ENCODE measurements at regions not wholly inside any gene's neighbourhood (a gene's known extent, or its start where the extent isn't known, plus 50 kb on each side); places are given as distances from the start of the nearest gene placed in this dataset.

GRCh38 chr6:163844357-163844756, 429.8 kb downstream of the QKI start:
- H4K20me1 ChIP-seq (ENCODE audit: insufficient read depth) = no peaks in the 10 kb centered on the region
- no peak overlapping the region for H3K9ac ChIP-seq
- H3K4me1 ChIP-seq (ENCODE audit: low read depth, poor library complexity, severe bottlenecking) = no peaks in the 10 kb centered on the region
- H3K79me2 ChIP-seq (ENCODE audit: insufficient read depth, low read depth) = no peaks in the 10 kb centered on the region
- H3K4me3 ChIP-seq (IDR thresholded peaks at IDR 0.05; ENCODE audit: insufficient read depth, low read depth, low read length) = no peak overlapping the region
- no peaks in the 10 kb centered on the region for H3K27me3 ChIP-seq (ENCODE audit: insufficient read depth, low read depth)
- H3K27ac ChIP-seq = no peak overlapping the region
- H3K4me2 ChIP-seq = no peak overlapping the region
- TF ChIP-seq CTCF (conservative IDR thresholded peaks at IDR 0.05; ENCODE audit: low read depth, low read length) = no peak
- no peaks in the 10 kb centered on the region for H3K36me3 ChIP-seq (ENCODE audit: insufficient read depth)
- H2AFZ ChIP-seq (ENCODE audit: low read depth) = no peak overlapping the region

GRCh38 chr6:163843218-163843617, 428.7 kb downstream of the QKI start:
- TF ChIP-seq CTCF (conservative IDR thresholded peaks at IDR 0.05; ENCODE audit: low read depth, low read length) = no peak
- Histone ChIP-seq H3K27ac (no peak overlapping the region), H3K4me2 (no peak overlapping the region), H3K79me2 (ENCODE audit: insufficient read depth, low read depth) (no peaks in the 10 kb centered on the region), H3K4me1 (ENCODE audit: low read depth, poor library complexity, severe bottlenecking) (no peaks in the 10 kb centered on the region), H3K4me3 (IDR thresholded peaks at IDR 0.05; ENCODE audit: insufficient read depth, low read depth, low read length) (no peak overlapping the region), H3K9ac (no peak overlapping the region), H4K20me1 (ENCODE audit: insufficient read depth) (no peaks in the 10 kb centered on the region), H3K27me3 (ENCODE audit: insufficient read depth, low read depth) (no peaks in the 10 kb centered on the region), H3K36me3 (ENCODE audit: insufficient read depth) (no peaks in the 10 kb centered on the region), H2AFZ (ENCODE audit: low read depth) (no peak overlapping the region)

GRCh38 chr6:163842467-163842866, 427.9 kb downstream of the QKI start:
- Histone ChIP-seq H3K9ac (no peak overlapping the region), H3K4me2 (no peak overlapping the region), H3K79me2 (ENCODE audit: insufficient read depth, low read depth) (no peaks in the 10 kb centered on the region), H3K27ac (no peak overlapping the region), H3K36me3 (ENCODE audit: insufficient read depth) (no peaks in the 10 kb centered on the region), H3K27me3 (ENCODE audit: insufficient read depth, low read depth) (no peaks in the 10 kb centered on the region), H2AFZ (ENCODE audit: low read depth) (no peak overlapping the region), H3K4me3 (IDR thresholded peaks at IDR 0.05; ENCODE audit: insufficient read depth, low read depth, low read length) (no peak overlapping the region), H4K20me1 (ENCODE audit: insufficient read depth) (no peaks in the 10 kb centered on the region), H3K4me1 (ENCODE audit: low read depth, poor library complexity, severe bottlenecking) (no peaks in the 10 kb centered on the region)
- no peak for TF ChIP-seq CTCF (conservative IDR thresholded peaks at IDR 0.05; ENCODE audit: low read depth, low read length)

GRCh38 chr6:163841733-163842132, 427.2 kb downstream of the QKI start:
- no peak overlapping the region for H3K27ac ChIP-seq
- TF ChIP-seq CTCF (conservative IDR thresholded peaks at IDR 0.05; ENCODE audit: low read depth, low read length) = no peak
- H3K4me1 ChIP-seq (ENCODE audit: low read depth, poor library complexity, severe bottlenecking) = no peaks in the 10 kb centered on the region
- no peak overlapping the region for H3K9ac ChIP-seq
- no peaks in the 10 kb centered on the region for H4K20me1 ChIP-seq (ENCODE audit: insufficient read depth)
- no peaks in the 10 kb centered on the region for H3K27me3 ChIP-seq (ENCODE audit: insufficient read depth, low read depth)
- no peaks in the 10 kb centered on the region for H3K79me2 ChIP-seq (ENCODE audit: insufficient read depth, low read depth)
- H3K36me3 ChIP-seq (ENCODE audit: insufficient read depth) = no peaks in the 10 kb centered on the region
- no peak overlapping the region for H3K4me2 ChIP-seq
- H3K4me3 ChIP-seq (IDR thresholded peaks at IDR 0.05; ENCODE audit: insufficient read depth, low read depth, low read length) = no peak overlapping the region
- H2AFZ ChIP-seq (ENCODE audit: low read depth) = no peak overlapping the region

GRCh38 chr6:163841326-163841725, 426.8 kb downstream of the QKI start:
- no peaks in the 10 kb centered on the region for H3K27me3 ChIP-seq (ENCODE audit: insufficient read depth, low read depth)
- H3K9ac ChIP-seq = no peak overlapping the region
- H3K4me3 ChIP-seq (IDR thresholded peaks at IDR 0.05; ENCODE audit: insufficient read depth, low read depth, low read length) = no peak overlapping the region
- H3K27ac ChIP-seq = no peak overlapping the region
- no peak overlapping the region for H2AFZ ChIP-seq (ENCODE audit: low read depth)
- no peak overlapping the region for H3K4me2 ChIP-seq
- no peaks in the 10 kb centered on the region for H4K20me1 ChIP-seq (ENCODE audit: insufficient read depth)
- no peaks in the 10 kb centered on the region for H3K36me3 ChIP-seq (ENCODE audit: insufficient read depth)
- TF ChIP-seq CTCF (conservative IDR thresholded peaks at IDR 0.05; ENCODE audit: low read depth, low read length) = no peak
- no peaks in the 10 kb centered on the region for H3K4me1 ChIP-seq (ENCODE audit: low read depth, poor library complexity, severe bottlenecking)
- H3K79me2 ChIP-seq (ENCODE audit: insufficient read depth, low read depth) = no peaks in the 10 kb centered on the region
